Loucy (cell line): ENCODE measurements at regions not wholly inside any gene's neighbourhood (a gene's known extent, or its start where the extent isn't known, plus 50 kb on each side); places are given as distances from the start of the nearest gene placed in this dataset.

Source experiments
- H2AFZ ChIP-seq: fragments of 200-600 bp; sonication (generic); 2 replicates; pipeline ENCODE4 v1.6.0; 2016; ENCODE audit warnings: antibody characterized with exemption, mild to moderate bottlenecking, low read length, moderate library complexity
- H3F3A ChIP-seq: fragments of 200-600 bp; 2 replicates; pipeline ENCODE4 v1.6.0; 2016; ENCODE audit warnings: antibody characterized with exemption, low read depth, mild to moderate bottlenecking
- H3K27me3 ChIP-seq: fragments of 200-600 bp; sonication (generic); 2 replicates; pipeline ENCODE4 v1.6.1; 2014; ENCODE audit warnings: low read length, mild to moderate bottlenecking; ENCODE audit not compliant: insufficient read depth, poor library complexity, severe bottlenecking
- H3K36me3 ChIP-seq: fragments of 200-600 bp; sonication (generic); 2 replicates; pipeline ENCODE4 v1.6.1; 2016; ENCODE audit warnings: low read length; ENCODE audit not compliant: insufficient read depth
- H3K4me1 ChIP-seq: fragments of 200-600 bp; sonication (generic); 2 replicates; pipeline ENCODE4 v1.5.1; 2014; ENCODE audit warnings: low read length, mild to moderate bottlenecking; ENCODE audit not compliant: insufficient read depth, poor library complexity, severe bottlenecking
- H3K4me2 ChIP-seq: fragments of 200-600 bp; sonication (generic); 2 replicates; pipeline ENCODE4 v1.6.0; 2014; ENCODE audit warnings: antibody characterized with exemption, low read length, low read depth, mild to moderate bottlenecking; ENCODE audit not compliant: poor library complexity, severe bottlenecking
- H3K4me3 ChIP-seq: fragments of 200-600 bp; sonication (generic); 2 replicates; pipeline ENCODE4 v1.5.1; 2014; ENCODE audit warnings: low read length, mild to moderate bottlenecking, mixed read lengths; ENCODE audit not compliant: poor library complexity, severe bottlenecking
- H3K79me2 ChIP-seq: fragments of 200-600 bp; sonication (generic); 2 replicates; pipeline ENCODE4 v1.6.1; 2014; ENCODE audit warnings: low read length; ENCODE audit not compliant: insufficient read depth
- H3K9ac ChIP-seq: fragments of 200-600 bp; sonication (generic); 2 replicates; pipeline ENCODE4 v1.6.0; 2014; ENCODE audit warnings: mild to moderate bottlenecking, low read depth, low read length, moderate library complexity; ENCODE audit not compliant: poor library complexity, severe bottlenecking
- H3K9me2 ChIP-seq: fragments of 200-600 bp; sonication (generic); replicated peaks from 2 replicates; pipeline ENCODE4 v1.6.1; 2016; ENCODE audit warnings: low read depth, low read length, mixed read lengths
- H3K9me3 ChIP-seq: fragments of 200-600 bp; sonication (generic); 2 replicates; pipeline ENCODE4 v1.6.1; 2014; ENCODE audit warnings: mild to moderate bottlenecking, antibody characterized with exemption, low read length, low read depth; ENCODE audit not compliant: insufficient read depth
- H4K20me1 ChIP-seq: fragments of 200-600 bp; sonication (generic); 2 replicates; pipeline ENCODE4 v1.6.0; 2014; ENCODE audit warnings: antibody characterized with exemption, low read length, mild to moderate bottlenecking; ENCODE audit not compliant: insufficient read depth, poor library complexity, severe bottlenecking
- EZH2phosphoT487 ChIP-seq: fragments of 200-600 bp; IDR thresholded peaks from 2 replicates; pipeline ENCODE4 v1.6.1; 2018; ENCODE audit warnings: antibody characterized with exemption, mild to moderate bottlenecking, moderate library complexity, borderline replicate concordance
- TF ChIP-seq, protein P1 (sequence below): fragments of 200-600 bp; sonication (generic); conservative IDR thresholded peaks from 2 replicates; pipeline ENCODE4 v1.5.1; 2014; ENCODE audit warnings: mild to moderate bottlenecking, antibody characterized with exemption, low read length

DNA sequence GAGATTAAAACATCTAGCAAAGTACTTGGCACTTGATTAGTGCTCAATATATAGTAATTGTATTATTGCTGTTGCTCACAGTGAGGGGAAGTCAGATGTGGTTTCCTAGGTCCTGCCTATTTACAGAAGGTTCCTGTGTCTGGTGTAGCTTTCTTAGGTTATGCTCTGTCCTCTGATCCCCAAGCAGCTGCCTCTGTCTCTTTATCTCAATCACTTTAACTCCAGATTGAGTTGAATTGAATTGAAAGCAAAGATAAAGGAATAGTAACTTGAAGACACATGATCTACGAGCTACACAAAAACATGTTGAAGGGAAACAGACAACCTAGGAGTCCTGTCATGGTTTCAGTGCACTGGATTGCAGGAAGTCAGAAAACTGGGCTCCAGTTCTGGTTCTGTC, 113.9 kb upstream of the ADAMTSL1 start:
- Histone ChIP-seq H3K9ac (no peak overlapping the region), H2AFZ (no peak overlapping the region), H3K4me1 (no peaks in the 10 kb centered on the region), H3K9me2 (no peaks in the 10 kb centered on the region), H3K27me3 (no peaks in the 10 kb centered on the region), H4K20me1 (no peaks in the 10 kb centered on the region), H3K79me2 (no peaks in the 10 kb centered on the region), H3K9me3 (no peaks in the 10 kb centered on the region), H3K4me2 (no peak overlapping the region), H3K4me3 (no peak overlapping the region), H3K36me3 (no peaks in the 10 kb centered on the region), H3F3A (no peaks in the 10 kb centered on the region)
- TF ChIP-seq EZH2phosphoT487, result no peak
- TF ChIP-seq, protein P1, sequence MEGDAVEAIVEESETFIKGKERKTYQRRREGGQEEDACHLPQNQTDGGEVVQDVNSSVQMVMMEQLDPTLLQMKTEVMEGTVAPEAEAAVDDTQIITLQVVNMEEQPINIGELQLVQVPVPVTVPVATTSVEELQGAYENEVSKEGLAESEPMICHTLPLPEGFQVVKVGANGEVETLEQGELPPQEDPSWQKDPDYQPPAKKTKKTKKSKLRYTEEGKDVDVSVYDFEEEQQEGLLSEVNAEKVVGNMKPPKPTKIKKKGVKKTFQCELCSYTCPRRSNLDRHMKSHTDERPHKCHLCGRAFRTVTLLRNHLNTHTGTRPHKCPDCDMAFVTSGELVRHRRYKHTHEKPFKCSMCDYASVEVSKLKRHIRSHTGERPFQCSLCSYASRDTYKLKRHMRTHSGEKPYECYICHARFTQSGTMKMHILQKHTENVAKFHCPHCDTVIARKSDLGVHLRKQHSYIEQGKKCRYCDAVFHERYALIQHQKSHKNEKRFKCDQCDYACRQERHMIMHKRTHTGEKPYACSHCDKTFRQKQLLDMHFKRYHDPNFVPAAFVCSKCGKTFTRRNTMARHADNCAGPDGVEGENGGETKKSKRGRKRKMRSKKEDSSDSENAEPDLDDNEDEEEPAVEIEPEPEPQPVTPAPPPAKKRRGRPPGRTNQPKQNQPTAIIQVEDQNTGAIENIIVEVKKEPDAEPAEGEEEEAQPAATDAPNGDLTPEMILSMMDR, result no peak

- H2AFZ ChIP-seq, result no peak overlapping the region
- H3K9me2 ChIP-seq, result no peaks in the 10 kb centered on the region
- no peaks in the 10 kb centered on the region for H3F3A ChIP-seq
- no peaks in the 10 kb centered on the region for H3K79me2 ChIP-seq
- no peak overlapping the region for H3K4me3 ChIP-seq
- no peaks in the 10 kb centered on the region for H3K27me3 ChIP-seq
- H3K36me3 ChIP-seq, result no peaks in the 10 kb centered on the region
- no peak overlapping the region for H3K9ac ChIP-seq
- no peaks in the 10 kb centered on the region for H4K20me1 ChIP-seq
- H3K4me2 ChIP-seq, result no peak overlapping the region
- H3K9me3 ChIP-seq, result no peaks in the 10 kb centered on the region
- TF ChIP-seq, protein P1, result no peak
- no peak for TF ChIP-seq EZH2phosphoT487
- no peaks in the 10 kb centered on the region for H3K4me1 ChIP-seq
Measured at GRCh38 chr9:18361646-18362045, 112.3 kb upstream of the ADAMTSL1 start.

DNA sequence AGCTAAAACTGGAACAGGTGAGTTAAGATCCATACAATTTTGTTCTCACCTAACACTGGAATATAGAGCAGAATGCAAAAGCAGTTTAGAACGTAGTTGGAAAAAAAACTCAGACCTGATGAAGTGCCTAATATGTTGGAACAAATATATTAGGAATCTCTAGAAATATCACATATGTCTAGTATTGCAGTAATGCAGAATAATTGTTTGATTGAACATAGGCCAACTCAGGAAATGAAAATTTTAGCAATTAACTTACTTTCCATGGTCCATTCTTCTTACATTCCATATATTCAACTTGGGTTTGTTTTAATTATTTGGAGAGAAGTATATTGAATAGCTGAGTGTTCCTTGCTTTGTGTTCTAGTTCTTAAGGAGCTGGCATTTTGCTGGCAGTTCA, 111.8 kb upstream of the ADAMTSL1 start:
- Histone ChIP-seq H3K36me3 (no peaks in the 10 kb centered on the region), H3K4me3 (no peak overlapping the region), H3K4me1 (no peaks in the 10 kb centered on the region), H2AFZ (no peak overlapping the region), H3K9me3 (no peaks in the 10 kb centered on the region), H3F3A (no peaks in the 10 kb centered on the region), H3K9ac (no peak overlapping the region), H4K20me1 (no peaks in the 10 kb centered on the region), H3K4me2 (no peak overlapping the region), H3K79me2 (no peaks in the 10 kb centered on the region), H3K9me2 (no peaks in the 10 kb centered on the region), H3K27me3 (no peaks in the 10 kb centered on the region)
- TF ChIP-seq EZH2phosphoT487, result no peak
- TF ChIP-seq, protein P1, result no peak
